K562 (cell line): ENCODE measurements at regions not wholly inside any gene's neighbourhood (a gene's known extent, or its start where the extent isn't known, plus 50 kb on each side); places are given as distances from the start of the nearest gene placed in this dataset.

Source experiments
- ATAC-seq: fragments of 200-7000 bp; cut with Tn5 transposase; 3 replicates; pipeline ENCODE4 v1.9.1; 2020; ENCODE audit warnings: moderate library complexity
- BruUV-seq: library from RNA; stranded (reverse); fragments of 400-500 nt; replicated peaks from 2 replicates; lab custom pipeline; 2021; lab: Mats Ljungman, UMichigan
- CTCF ChIA-PET: fragments of 300-600 bp; formaldehyde crosslinking; extraction: SDS; loops from one replicate; lab custom pipeline; 2021; ENCODE audit warnings: low intra/inter-chr PET ratio; lab: Yijun Ruan, JAX
- POLR2A ChIA-PET: fragments of 300-600, 350-650 bp; sonication (Branson Sonifier 250); formaldehyde crosslinking; extraction: SDS; loops from one replicate; lab custom pipeline; 2021; ENCODE audit warnings: antibody characterized with exemption, inconsistent platforms; lab: Yijun Ruan, JAX
- DNase-seq, 4 experiments: peaks; one replicate each; pipeline versions ENCODE4 v3.0.0 to v3.0.0-alpha.2; 2011 to 2018; ENCODE audit warnings: low spot score in 3 of 4, mixed read lengths in 3 of 4; ENCODE audit errors: extremely low read depth in 1 of 4
- FAIRE-seq: peaks from 2 replicates; lab custom pipeline; 2011; peaks lifted over from hg19 to GRCh38; lab: Jason Lieb, UNC
- H2AFZ ChIP-seq: 2 replicates; pipeline ENCODE4 v1.6.0; 2011; ENCODE audit warnings: low read depth, low read length, control low read depth, inconsistent platforms
- H3K27ac ChIP-seq: fragments of 200-600 bp; 3 replicates; pipeline ENCODE4 v1.8.0; 2011; ENCODE audit warnings: low read depth, mild to moderate bottlenecking, control low read depth, inconsistent platforms, low read length, moderate library complexity, mixed read lengths; ENCODE audit errors: extremely low read depth
- H3K27me3 ChIP-seq, 2 experiments: fragments of 300-600 bp in 1 of 2; 2 replicates in 1 of 2; 3 replicates in 1 of 2; pipeline versions ENCODE4 v1.6.0 to v1.8.0; 2011; ENCODE audit warnings: inconsistent platforms in 2 of 2, low read length in 2 of 2, mild to moderate bottlenecking in 1 of 2, mixed read lengths in 1 of 2, moderate library complexity in 1 of 2; ENCODE audit not compliant: control insufficient read depth in 2 of 2, insufficient read depth in 2 of 2
- H3K36me3 ChIP-seq: fragments of 300-600 bp; 3 replicates; pipeline ENCODE4 v1.8.0; 2011; ENCODE audit warnings: mild to moderate bottlenecking, low read length, inconsistent platforms; ENCODE audit not compliant: control insufficient read depth, insufficient read depth
- H3K4me1 ChIP-seq, 2 experiments: fragments of 200-600 bp in 1 of 2; replicated peaks in 1 of 2; 2 replicates in 1 of 2; 3 replicates in 1 of 2; pipeline versions ENCODE4 v1.5.1 to v1.8.0; 2011; ENCODE audit warnings: inconsistent platforms in 2 of 2, low read length in 2 of 2, mild to moderate bottlenecking in 1 of 2, mixed read lengths in 1 of 2, moderate library complexity in 1 of 2; ENCODE audit not compliant: control insufficient read depth in 2 of 2, insufficient read depth in 2 of 2
- H3K4me2 ChIP-seq: 2 replicates; pipeline ENCODE4 v1.6.1; 2011; ENCODE audit warnings: low read length, control low read depth, inconsistent platforms, mixed read lengths; ENCODE audit not compliant: insufficient read depth
- H3K4me3 ChIP-seq: fragments of 200-600 bp; sonication (generic), shearing (Covaris generic); 2 replicates; pipeline ENCODE4 v1.5.1; 2016; ENCODE audit warnings: control low read depth, inconsistent platforms
- H3K79me2 ChIP-seq: fragments of 200-600 bp; 3 replicates; pipeline ENCODE4 v1.8.0; 2011; ENCODE audit warnings: low read length, inconsistent platforms; ENCODE audit not compliant: control insufficient read depth, insufficient read depth
- H3K9ac ChIP-seq, 2 experiments: 2 replicates each; pipeline versions ENCODE4 v1.6.0 to v1.6.1; 2011; ENCODE audit warnings: low read depth in 2 of 2, low read length in 2 of 2, control low read depth in 1 of 2, inconsistent platforms in 1 of 2, mild to moderate bottlenecking in 1 of 2, mixed read lengths in 1 of 2; ENCODE audit not compliant: insufficient read depth in 1 of 2
- H3K9me1 ChIP-seq: one replicate; pipeline ENCODE4 v1.6.0; 2011; ENCODE audit warnings: inconsistent platforms, mild to moderate bottlenecking, low read length, moderate library complexity; ENCODE audit not compliant: control insufficient read depth, insufficient read depth
- H3K9me3 ChIP-seq: replicated peaks from 2 replicates; pipeline ENCODE4 v1.5.1; 2011; ENCODE audit warnings: low read depth, low read length, inconsistent platforms; ENCODE audit not compliant: control insufficient read depth, insufficient read depth
- H4K20me1 ChIP-seq: replicated peaks from 2 replicates; pipeline ENCODE4 v1.6.1; 2011; ENCODE audit warnings: low read length, inconsistent platforms, mixed read lengths; ENCODE audit not compliant: control insufficient read depth, insufficient read depth
- CBX1 ChIP-seq: sonication (generic); IDR thresholded peaks from 2 replicates; pipeline ENCODE4 v1.6.1; 2016; ENCODE audit warnings: antibody characterized with exemption, low read depth, mild to moderate bottlenecking
- EGR1 ChIP-seq: fragments of 450-650 bp; conservative IDR thresholded peaks from 2 replicates; pipeline ENCODE4 v1.6.1; 2017; ENCODE audit warnings: mild to moderate bottlenecking
- ERF ChIP-seq: fragments of 450-650 bp; formaldehyde crosslinking; IDR thresholded peaks from 2 replicates; pipeline ENCODE4 v1.4.0; 2020; ENCODE audit warnings: mild to moderate bottlenecking, mixed read lengths
- HDAC8 ChIP-seq: fragments of 450-650 bp; IDR thresholded peaks from 2 replicates; pipeline ENCODE4 v1.6.1; 2016; ENCODE audit warnings: mild to moderate bottlenecking, missing genetic modification characterization, moderate library complexity, missing compliant biosample characterization
- LARP7 ChIP-seq: fragments of 450-650 bp; IDR thresholded peaks from 2 replicates; pipeline ENCODE4 v1.6.1; 2016
- SPI1 ChIP-seq: IDR thresholded peaks from 2 replicates; pipeline ENCODE4 v1.6.1; 2011; ENCODE audit warnings: low read depth, low read length, control low read depth, borderline replicate concordance
- SRF ChIP-seq, 2 experiments: fragments of 250-450, 450-650 bp in 1 of 2; sonication (Bioruptor Pico) in 1 of 2; sonication (generic) in 1 of 2; formaldehyde crosslinking; IDR thresholded peaks; 2 replicates each; pipeline versions ENCODE4 v1.5.0 to v1.5.1; 2020 to 2022; ENCODE audit warnings: mild to moderate bottlenecking in 1 of 2, missing genetic modification reagents in 1 of 2
- ZNF133 ChIP-seq: fragments of 250-450 bp; sonication (Bioruptor Pico); IDR thresholded peaks from 2 replicates; pipeline ENCODE4 v1.4.0; 2020; ENCODE audit warnings: mild to moderate bottlenecking
- ZNF143 ChIP-seq: sonication (generic); formaldehyde crosslinking; IDR thresholded peaks from 2 replicates; pipeline ENCODE4 v1.9.0; 2022; ENCODE audit warnings: mild to moderate bottlenecking, missing genetic modification reagents
- ZNF184 ChIP-seq: sonication (generic); formaldehyde crosslinking; IDR thresholded peaks from 2 replicates; pipeline ENCODE4 v1.5.0; 2020; ENCODE audit warnings: missing genetic modification reagents
- ZNF224 ChIP-seq: sonication (generic); formaldehyde crosslinking; IDR thresholded peaks from 2 replicates; pipeline ENCODE4 v1.8.0; 2022; ENCODE audit warnings: mild to moderate bottlenecking, missing genetic modification reagents
- ZNF384 ChIP-seq: IDR thresholded peaks from 2 replicates; pipeline ENCODE4 v1.6.1; 2012; ENCODE audit warnings: low read depth, low read length, improper control_type of control experiment
- ZNF431 ChIP-seq: sonication (generic); formaldehyde crosslinking; IDR thresholded peaks from 2 replicates; pipeline ENCODE4 v1.8.0; 2022; ENCODE audit warnings: mild to moderate bottlenecking, missing genetic modification reagents
- WGBS: fragments of 100-300 bp; shearing (Covaris generic); methylation state at CpG from one replicate; pipeline ENCODE4 v1.1.6; 2016; ENCODE audit warnings: low coverage, mixed read lengths; ENCODE audit not compliant: insufficient coverage; ENCODE audit errors: missing lambda C conversion rate; 5-methylcytosine and 5-hydroxymethylcytosine counted together
- in situ Hi-C: fragments of 300-500 bp; cut with MboI; formaldehyde crosslinking; loops from 4 replicates; pipeline ENCODE4 v1.15.0; 2018; ENCODE audit warnings: inconsistent platforms, mixed read lengths
- intact Hi-C: fragments of 100-400 bp; cut with micrococcal nuclease; formaldehyde crosslinking; loops from 2 replicates; pipeline ENCODE4 v1.14.2; 2022
- TF ChIP-seq, protein P1 (sequence below): sonication (generic); IDR thresholded peaks from 2 replicates; pipeline ENCODE4 v1.6.1; 2016
- TF ChIP-seq, protein P2 (sequence below): fragments of 250-450 bp; sonication (Bioruptor Pico); IDR thresholded peaks from 2 replicates; pipeline ENCODE4 v1.5.0; 2020; ENCODE audit warnings: mild to moderate bottlenecking, borderline replicate concordance
- TF ChIP-seq, protein P3 (sequence below): fragments of 450-650 bp; formaldehyde crosslinking; conservative IDR thresholded peaks from 2 replicates; pipeline ENCODE4 v1.4.0; 2022; ENCODE audit warnings: mild to moderate bottlenecking, missing genetic modification characterization
- TF ChIP-seq, protein P4 (sequence below), 3 experiments: IDR thresholded peaks in 2 of 3; conservative IDR thresholded peaks in 1 of 3; 2 replicates each; pipeline ENCODE4 v1.5.1; 2011 to 2012; ENCODE audit warnings: low read length in 3 of 3, mild to moderate bottlenecking in 3 of 3, control low read depth in 2 of 3, improper control_type of control experiment in 1 of 3, inconsistent platforms in 1 of 3, low read depth in 1 of 3, mixed read lengths in 1 of 3, moderate library complexity in 1 of 3; ENCODE audit not compliant: insufficient read depth in 2 of 3
- TF ChIP-seq, protein P5 (sequence below): fragments of 450-650 bp; IDR thresholded peaks from one replicate; pipeline ENCODE4 v1.6.1; 2018; ENCODE audit warnings: mild to moderate bottlenecking, moderate library complexity; ENCODE audit not compliant: partially characterized antibody

DNA sequence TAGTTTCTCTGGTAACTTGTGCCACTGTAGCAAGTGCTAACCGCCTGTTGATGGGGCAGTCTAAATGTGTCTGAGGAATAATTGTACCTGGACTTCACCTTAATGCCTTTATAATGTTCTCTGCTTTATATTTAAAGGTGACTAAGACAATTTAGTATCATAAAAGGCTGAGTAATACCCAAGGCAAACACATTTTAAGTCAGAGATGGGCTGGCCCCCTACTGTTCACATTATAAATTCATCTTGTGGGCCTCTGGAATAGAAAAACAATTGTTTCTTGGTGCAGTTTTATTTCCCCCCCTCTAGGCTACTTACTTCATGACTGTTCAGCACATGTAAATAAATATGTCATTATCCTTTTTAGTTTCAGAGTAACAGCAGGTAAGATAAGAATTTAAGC is 559.3 kb upstream of the PIK3C3 start:
- ChIA-PET POLR2A (no interaction called here), CTCF (no interaction called here)
- ATAC-seq = no peak
- H3K4me1 ChIP-seq = no peaks in the 10 kb centered on the region
- H3K9me3 ChIP-seq = no peaks in the 10 kb centered on the region
- H3K9ac ChIP-seq = no peak overlapping the region
- no peak for DNase-seq
- no peaks in the 10 kb centered on the region for H3K36me3 ChIP-seq
- in situ Hi-C loops (no loop called here), intact Hi-C loops (no loop called here)
- no peaks in the 10 kb centered on the region for H3K27me3 ChIP-seq
- no TSS peak for BruUV-seq
- WGBS = 0% methylated on average over 1 of the region's 1 CpG
- H2AFZ ChIP-seq = no peak overlapping the region
- no peaks in the 10 kb centered on the region for H3K9me1 ChIP-seq
- H3K79me2 ChIP-seq = no peaks in the 10 kb centered on the region
- FAIRE-seq = no peak
- H3K4me3 ChIP-seq = no peak overlapping the region
- no peak overlapping the region for H3K4me2 ChIP-seq
- H3K27ac ChIP-seq = no peak overlapping the region
- H4K20me1 ChIP-seq = no peaks in the 10 kb centered on the region
- TF ChIP-seq EGR1 = no peak
- no peak for TF ChIP-seq ZNF431
- TF ChIP-seq HDAC8 (tag) = no peak
- TF ChIP-seq ZNF184 = no peak
- TF ChIP-seq ZNF384 = no peak
- TF ChIP-seq ZNF224 (CRISPR knock-in tag) = no peak
- TF ChIP-seq, protein P1, sequence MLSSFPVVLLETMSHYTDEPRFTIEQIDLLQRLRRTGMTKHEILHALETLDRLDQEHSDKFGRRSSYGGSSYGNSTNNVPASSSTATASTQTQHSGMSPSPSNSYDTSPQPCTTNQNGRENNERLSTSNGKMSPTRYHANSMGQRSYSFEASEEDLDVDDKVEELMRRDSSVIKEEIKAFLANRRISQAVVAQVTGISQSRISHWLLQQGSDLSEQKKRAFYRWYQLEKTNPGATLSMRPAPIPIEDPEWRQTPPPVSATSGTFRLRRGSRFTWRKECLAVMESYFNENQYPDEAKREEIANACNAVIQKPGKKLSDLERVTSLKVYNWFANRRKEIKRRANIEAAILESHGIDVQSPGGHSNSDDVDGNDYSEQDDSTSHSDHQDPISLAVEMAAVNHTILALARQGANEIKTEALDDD = no peak
- no peak for TF ChIP-seq CBX1
- TF ChIP-seq ZNF143 = no peak
- no peak for TF ChIP-seq SRF (CRISPR knock-in tag; IDR thresholded peaks at IDR 0.05)
- TF ChIP-seq, protein P2, sequence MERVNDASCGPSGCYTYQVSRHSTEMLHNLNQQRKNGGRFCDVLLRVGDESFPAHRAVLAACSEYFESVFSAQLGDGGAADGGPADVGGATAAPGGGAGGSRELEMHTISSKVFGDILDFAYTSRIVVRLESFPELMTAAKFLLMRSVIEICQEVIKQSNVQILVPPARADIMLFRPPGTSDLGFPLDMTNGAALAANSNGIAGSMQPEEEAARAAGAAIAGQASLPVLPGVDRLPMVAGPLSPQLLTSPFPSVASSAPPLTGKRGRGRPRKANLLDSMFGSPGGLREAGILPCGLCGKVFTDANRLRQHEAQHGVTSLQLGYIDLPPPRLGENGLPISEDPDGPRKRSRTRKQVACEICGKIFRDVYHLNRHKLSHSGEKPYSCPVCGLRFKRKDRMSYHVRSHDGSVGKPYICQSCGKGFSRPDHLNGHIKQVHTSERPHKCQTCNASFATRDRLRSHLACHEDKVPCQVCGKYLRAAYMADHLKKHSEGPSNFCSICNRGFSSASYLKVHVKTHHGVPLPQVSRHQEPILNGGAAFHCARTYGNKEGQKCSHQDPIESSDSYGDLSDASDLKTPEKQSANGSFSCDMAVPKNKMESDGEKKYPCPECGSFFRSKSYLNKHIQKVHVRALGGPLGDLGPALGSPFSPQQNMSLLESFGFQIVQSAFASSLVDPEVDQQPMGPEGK = no peak
- TF ChIP-seq, protein P3, sequence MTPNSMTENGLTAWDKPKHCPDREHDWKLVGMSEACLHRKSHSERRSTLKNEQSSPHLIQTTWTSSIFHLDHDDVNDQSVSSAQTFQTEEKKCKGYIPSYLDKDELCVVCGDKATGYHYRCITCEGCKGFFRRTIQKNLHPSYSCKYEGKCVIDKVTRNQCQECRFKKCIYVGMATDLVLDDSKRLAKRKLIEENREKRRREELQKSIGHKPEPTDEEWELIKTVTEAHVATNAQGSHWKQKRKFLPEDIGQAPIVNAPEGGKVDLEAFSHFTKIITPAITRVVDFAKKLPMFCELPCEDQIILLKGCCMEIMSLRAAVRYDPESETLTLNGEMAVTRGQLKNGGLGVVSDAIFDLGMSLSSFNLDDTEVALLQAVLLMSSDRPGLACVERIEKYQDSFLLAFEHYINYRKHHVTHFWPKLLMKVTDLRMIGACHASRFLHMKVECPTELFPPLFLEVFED (CRISPR knock-in tag) = no peak
- TF ChIP-seq ZNF133 (CRISPR knock-in tag) = no peak
- TF ChIP-seq ERF (CRISPR knock-in tag) = no peak
- TF ChIP-seq SPI1 = no peak
- no peak for TF ChIP-seq LARP7
- TF ChIP-seq, protein P4, sequence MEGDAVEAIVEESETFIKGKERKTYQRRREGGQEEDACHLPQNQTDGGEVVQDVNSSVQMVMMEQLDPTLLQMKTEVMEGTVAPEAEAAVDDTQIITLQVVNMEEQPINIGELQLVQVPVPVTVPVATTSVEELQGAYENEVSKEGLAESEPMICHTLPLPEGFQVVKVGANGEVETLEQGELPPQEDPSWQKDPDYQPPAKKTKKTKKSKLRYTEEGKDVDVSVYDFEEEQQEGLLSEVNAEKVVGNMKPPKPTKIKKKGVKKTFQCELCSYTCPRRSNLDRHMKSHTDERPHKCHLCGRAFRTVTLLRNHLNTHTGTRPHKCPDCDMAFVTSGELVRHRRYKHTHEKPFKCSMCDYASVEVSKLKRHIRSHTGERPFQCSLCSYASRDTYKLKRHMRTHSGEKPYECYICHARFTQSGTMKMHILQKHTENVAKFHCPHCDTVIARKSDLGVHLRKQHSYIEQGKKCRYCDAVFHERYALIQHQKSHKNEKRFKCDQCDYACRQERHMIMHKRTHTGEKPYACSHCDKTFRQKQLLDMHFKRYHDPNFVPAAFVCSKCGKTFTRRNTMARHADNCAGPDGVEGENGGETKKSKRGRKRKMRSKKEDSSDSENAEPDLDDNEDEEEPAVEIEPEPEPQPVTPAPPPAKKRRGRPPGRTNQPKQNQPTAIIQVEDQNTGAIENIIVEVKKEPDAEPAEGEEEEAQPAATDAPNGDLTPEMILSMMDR (IDR thresholded peaks at IDR 0.05 in 2 of 3, conservative IDR thresholded peaks at IDR 0.05 in 1 of 3; ENCODE audit: insufficient read depth in 2 of 3, low read depth in 1 of 3, low read length in 3 of 3) = no peak
- TF ChIP-seq, protein P5, sequence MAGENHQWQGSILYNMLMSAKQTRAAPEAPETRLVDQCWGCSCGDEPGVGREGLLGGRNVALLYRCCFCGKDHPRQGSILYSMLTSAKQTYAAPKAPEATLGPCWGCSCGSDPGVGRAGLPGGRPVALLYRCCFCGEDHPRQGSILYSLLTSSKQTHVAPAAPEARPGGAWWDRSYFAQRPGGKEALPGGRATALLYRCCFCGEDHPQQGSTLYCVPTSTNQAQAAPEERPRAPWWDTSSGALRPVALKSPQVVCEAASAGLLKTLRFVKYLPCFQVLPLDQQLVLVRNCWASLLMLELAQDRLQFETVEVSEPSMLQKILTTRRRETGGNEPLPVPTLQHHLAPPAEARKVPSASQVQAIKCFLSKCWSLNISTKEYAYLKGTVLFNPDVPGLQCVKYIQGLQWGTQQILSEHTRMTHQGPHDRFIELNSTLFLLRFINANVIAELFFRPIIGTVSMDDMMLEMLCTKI = no peak
